B cell (primary cell): ENCODE measurements at regions not wholly inside any gene's neighbourhood (a gene's known extent, or its start where the extent isn't known, plus 50 kb on each side); places are given as distances from the start of the nearest gene placed in this dataset.

Source experiments
- ATAC-seq: fragments of 200-7000 bp; cut with Tn5 transposase; one replicate; pipeline ENCODE4 v1.10.0; 2021; ENCODE audit warnings: low read depth, mild to moderate bottlenecking, moderate number of reproducible peaks, moderate library complexity
- CTCF ChIA-PET: fragments of 350-600 bp; sonication (Branson Sonifier 250); formaldehyde crosslinking; loops from one replicate; lab custom pipeline; 2021; ENCODE audit warnings: antibody characterized with exemption, inconsistent platforms; lab: Charles Lee
- POLR2A ChIA-PET: fragments of 350-600 bp; sonication (Branson Sonifier 250); formaldehyde crosslinking; loops from one replicate; lab custom pipeline; 2021; ENCODE audit warnings: antibody characterized with exemption; lab: Charles Lee
- DNase-seq: peaks from one replicate; pipeline ENCODE4 v3.0.0; 2013
- H2AFZ ChIP-seq: 2 replicates; pipeline ENCODE4 v1.6.1; 2012; ENCODE audit warnings: mild to moderate bottlenecking, low read depth, low read length; ENCODE audit not compliant: insufficient read depth, poor library complexity, severe bottlenecking
- H3K27ac ChIP-seq, 2 donors: 1 replicate in 1 of 2; 2 replicates in 1 of 2; pipeline ENCODE4 v1.5.1; 2012 to 2013; ENCODE audit warnings: low read length in 2 of 2, mild to moderate bottlenecking in 2 of 2, moderate library complexity in 1 of 2
- H3K27me3 ChIP-seq, 4 experiments: fragments of 200-600 bp in 1 of 4; sonication (generic) in 1 of 4; replicated peaks in 1 of 4; 1 replicate in 2 of 4; 2 replicates in 2 of 4; pipeline versions ENCODE4 v1.6.1 to v1.7.0; 2013 to 2016; ENCODE audit warnings: low read length in 3 of 4, mild to moderate bottlenecking in 2 of 4, mixed read lengths in 1 of 4, moderate library complexity in 1 of 4; ENCODE audit not compliant: insufficient read depth in 4 of 4, control insufficient read depth in 3 of 4; ENCODE audit errors: control extremely low read depth in 1 of 4
- H3K36me3 ChIP-seq, 2 experiments: replicated peaks in 1 of 2; 1 replicate in 1 of 2; 2 replicates in 1 of 2; pipeline versions ENCODE4 v1.6.1 to v1.7.1; 2013; ENCODE audit warnings: low read length in 1 of 2; ENCODE audit not compliant: insufficient read depth in 2 of 2, control insufficient read depth in 1 of 2; ENCODE audit errors: control extremely low read depth in 1 of 2, extremely low read depth in 1 of 2
- H3K4me1 ChIP-seq, 2 donors: fragments of 200-600 bp in 1 of 2; sonication (generic) in 1 of 2; 1 replicate in 1 of 2; 2 replicates in 1 of 2; pipeline versions ENCODE4 v1.5.1 to v1.6.1; 2013 to 2017; ENCODE audit warnings: low read length in 2 of 2; ENCODE audit not compliant: control insufficient read depth in 2 of 2, insufficient read depth in 2 of 2
- H3K4me2 ChIP-seq: replicated peaks from 2 replicates; pipeline ENCODE3; 2012; ENCODE audit warnings: mild to moderate bottlenecking, low read depth, low read length; ENCODE audit not compliant: poor library complexity, severe bottlenecking
- H3K4me3 ChIP-seq, 5 experiments: fragments of 200-600 bp in 1 of 5; sonication (generic) in 1 of 5; 1 replicate in 3 of 5; 2 replicates in 2 of 5; pipeline versions ENCODE4 v1.5.1 to v1.7.0; 2011 to 2016; ENCODE audit warnings: low read length in 4 of 5, mild to moderate bottlenecking in 4 of 5, low read depth in 2 of 5, control low read depth in 1 of 5, moderate library complexity in 1 of 5; ENCODE audit not compliant: insufficient read depth in 1 of 5; ENCODE audit errors: control extremely low read depth in 1 of 5, extremely low read depth in 1 of 5
- H3K79me2 ChIP-seq: fragments of 200-600 bp; sonication (generic); one replicate; pipeline ENCODE4 v1.6.0; 2016; ENCODE audit warnings: low read length; ENCODE audit not compliant: control insufficient read depth, insufficient read depth
- H3K9ac ChIP-seq: fragments of 200-600 bp; sonication (generic); 2 replicates; pipeline ENCODE4 v1.6.1; 2017; ENCODE audit warnings: mild to moderate bottlenecking, low read length, moderate library complexity
- H3K9me3 ChIP-seq, 3 donors: one replicate each; pipeline versions ENCODE4 v1.6.1 to v1.7.1; 2013; ENCODE audit warnings: low read length in 2 of 3; ENCODE audit not compliant: control insufficient read depth in 2 of 3, insufficient read depth in 1 of 3; ENCODE audit errors: control extremely low read depth in 1 of 3
- H4K20me1 ChIP-seq: 2 replicates; pipeline ENCODE4 v1.6.0; 2012; ENCODE audit warnings: mild to moderate bottlenecking, low read length; ENCODE audit not compliant: insufficient read depth, control insufficient read depth, poor library complexity, severe bottlenecking
- H3K27ac Mint-ChIP-seq: one replicate; pipeline ENCODE4 v1.8.0; 2021; ENCODE audit warnings: mixed read lengths
- H3K27me3 Mint-ChIP-seq: one replicate; pipeline ENCODE4 v1.8.0; 2021; ENCODE audit warnings: mixed read lengths
- H3K4me1 Mint-ChIP-seq: one replicate; pipeline ENCODE4 v1.8.0; 2021; ENCODE audit warnings: mixed read lengths
- H3K4me3 Mint-ChIP-seq: one replicate; pipeline ENCODE4 v1.8.0; 2021; ENCODE audit warnings: mixed read lengths
- H3K9me3 Mint-ChIP-seq: one replicate; pipeline ENCODE4 v1.8.0; 2022; ENCODE audit warnings: mixed read lengths; ENCODE audit not compliant: insufficient read depth
- EZH2 ChIP-seq: IDR thresholded peaks from 2 replicates; pipeline ENCODE4 v1.6.1; 2012; ENCODE audit warnings: borderline replicate concordance, low read depth, mild to moderate bottlenecking, moderate library complexity, low read length; ENCODE audit not compliant: insufficient read depth, poor library complexity, severe bottlenecking
- WGBS: methylation state at CpG from one replicate; pipeline ENCODE4 v1.1.5; 2013; ENCODE audit warnings: missing lambda C conversion rate; ENCODE audit not compliant: insufficient coverage; 5-methylcytosine and 5-hydroxymethylcytosine counted together
- intact Hi-C: fragments of 100-400 bp; cut with micrococcal nuclease; formaldehyde crosslinking; loops from one replicate; pipeline ENCODE4 v1.10.0; 2022
- TF ChIP-seq, protein P1 (sequence below): fragments of 200-600 bp; IDR thresholded peaks from one replicate; pipeline ENCODE4 v1.8.0; 2022; ENCODE audit warnings: antibody characterized with exemption, mild to moderate bottlenecking

DNA sequence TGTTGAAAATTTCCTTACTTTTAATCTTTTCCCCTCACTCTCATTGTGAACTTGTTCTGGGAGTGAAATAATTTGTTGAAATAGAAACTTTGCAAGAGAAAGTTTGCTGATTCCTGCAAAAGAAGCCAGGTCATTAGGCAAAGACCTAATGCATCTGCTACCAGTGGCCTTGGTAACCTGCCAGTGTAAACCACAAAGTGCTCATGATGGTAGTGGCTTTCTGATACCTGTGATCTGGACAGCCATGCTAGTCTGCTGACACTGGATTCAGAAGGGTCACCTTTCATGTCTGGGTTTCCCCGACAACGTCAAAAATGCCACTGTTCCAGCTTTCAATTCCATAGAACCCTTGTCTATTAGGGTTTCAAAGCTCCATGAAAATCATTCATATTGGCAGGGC, 123.7 kb upstream of the MCTP2 start:
- no peaks in the 10 kb centered on the region for H3K9me3 ChIP-seq
- peaks cover 0 to 3% (median 2%) of the 10 kb centered on the region in 4 experiments for H3K27me3 ChIP-seq
- ChIA-PET CTCF (interaction anchor here (0.6 kb wide), 1 partner anchor 227 kb away, joined by 3 read pairs; no protein-coding TSS in a partner anchor), POLR2A (no interaction called here)
- no peaks in the 10 kb centered on the region for H3K36me3 ChIP-seq
- peaks cover 2% of the 10 kb centered on the region for H3K9me3 Mint-ChIP-seq
- H3K4me2 ChIP-seq = no peak overlapping the region
- DNase-seq = no peak
- no peak overlapping the region for H2AFZ ChIP-seq
- intact Hi-C loops = no loop called here
- no peak overlapping the region for H3K9ac ChIP-seq
- no peak overlapping the region for H3K4me3 ChIP-seq
- H3K4me1 ChIP-seq = no peaks in the 10 kb centered on the region
- H4K20me1 ChIP-seq = no peaks in the 10 kb centered on the region
- no peaks in the 10 kb centered on the region for H3K79me2 ChIP-seq
- no peak overlapping the region for H3K27ac Mint-ChIP-seq
- no peaks in the 10 kb centered on the region for H3K4me1 Mint-ChIP-seq
- no peak overlapping the region for H3K4me3 Mint-ChIP-seq
- no peak overlapping the region for H3K27ac ChIP-seq
- TF ChIP-seq, protein P1, sequence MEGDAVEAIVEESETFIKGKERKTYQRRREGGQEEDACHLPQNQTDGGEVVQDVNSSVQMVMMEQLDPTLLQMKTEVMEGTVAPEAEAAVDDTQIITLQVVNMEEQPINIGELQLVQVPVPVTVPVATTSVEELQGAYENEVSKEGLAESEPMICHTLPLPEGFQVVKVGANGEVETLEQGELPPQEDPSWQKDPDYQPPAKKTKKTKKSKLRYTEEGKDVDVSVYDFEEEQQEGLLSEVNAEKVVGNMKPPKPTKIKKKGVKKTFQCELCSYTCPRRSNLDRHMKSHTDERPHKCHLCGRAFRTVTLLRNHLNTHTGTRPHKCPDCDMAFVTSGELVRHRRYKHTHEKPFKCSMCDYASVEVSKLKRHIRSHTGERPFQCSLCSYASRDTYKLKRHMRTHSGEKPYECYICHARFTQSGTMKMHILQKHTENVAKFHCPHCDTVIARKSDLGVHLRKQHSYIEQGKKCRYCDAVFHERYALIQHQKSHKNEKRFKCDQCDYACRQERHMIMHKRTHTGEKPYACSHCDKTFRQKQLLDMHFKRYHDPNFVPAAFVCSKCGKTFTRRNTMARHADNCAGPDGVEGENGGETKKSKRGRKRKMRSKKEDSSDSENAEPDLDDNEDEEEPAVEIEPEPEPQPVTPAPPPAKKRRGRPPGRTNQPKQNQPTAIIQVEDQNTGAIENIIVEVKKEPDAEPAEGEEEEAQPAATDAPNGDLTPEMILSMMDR = no peak
- no peak for TF ChIP-seq EZH2
- 100% methylated on average over 2 of the region's 2 CpGs for WGBS
- no peak for ATAC-seq
- H3K27me3 Mint-ChIP-seq = peaks cover 31% of the 10 kb centered on the region

DNA sequence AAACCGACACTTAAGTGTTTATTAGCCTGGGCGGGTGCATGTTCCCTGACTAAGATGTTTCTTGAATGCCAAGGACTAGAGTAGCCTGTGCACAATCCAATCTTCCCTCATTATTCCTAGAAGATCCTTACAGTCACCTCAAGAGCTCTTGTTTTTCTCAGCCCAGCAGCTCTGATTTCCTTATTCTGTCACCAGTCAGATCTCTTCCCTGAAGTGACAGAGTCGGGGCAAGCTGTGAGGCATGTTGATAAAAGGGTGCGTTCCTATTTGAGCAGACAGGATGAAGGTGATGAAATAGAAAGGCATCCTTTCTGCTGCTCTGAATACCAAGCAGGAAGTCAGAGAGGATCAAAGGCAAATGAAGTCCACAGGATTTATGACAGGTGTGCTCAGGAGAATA, 125.6 kb upstream of the MCTP2 start:
- H3K9me3 ChIP-seq = no peaks in the 10 kb centered on the region
- H4K20me1 ChIP-seq = no peaks in the 10 kb centered on the region
- no peak overlapping the region for H3K27ac ChIP-seq
- POLR2A ChIA-PET = no interaction called here
- no peaks in the 10 kb centered on the region for H3K79me2 ChIP-seq
- CTCF ChIA-PET = no interaction called here
- H3K36me3 ChIP-seq = no peaks in the 10 kb centered on the region
- no peak overlapping the region for H3K9ac ChIP-seq
- intact Hi-C loops = no loop called here
- no peaks in the 10 kb centered on the region for H3K4me1 ChIP-seq
- Mint-ChIP-seq H3K27ac (no peak overlapping the region), H3K27me3 (peaks cover 28% of the 10 kb centered on the region), H3K4me3 (no peak overlapping the region), H3K9me3 (peaks cover 2% of the 10 kb centered on the region), H3K4me1 (no peaks in the 10 kb centered on the region)
- no peak for TF ChIP-seq EZH2
- TF ChIP-seq, protein P1 = no peak
- 100% methylated on average over 4 of the region's 4 CpGs for WGBS
- no peak overlapping the region for H3K4me2 ChIP-seq
- H2AFZ ChIP-seq = no peak overlapping the region
- H3K4me3 ChIP-seq = no peak overlapping the region
- ATAC-seq = no peak
- H3K27me3 ChIP-seq = peaks cover 0 to 3% (median 2%) of the 10 kb centered on the region in 4 experiments
- DNase-seq = no peak
